Activated CD4-positive, CD25-positive, alpha-beta regulatory T cell treated with anti-CD3 and anti-CD28 coated beads, Interleukin-2, amount 50 U/mL, for 16 hours (primary cell): ENCODE measurements at regions not wholly inside any gene's neighbourhood (a gene's known extent, or its start where the extent isn't known, plus 50 kb on each side); places are given as distances from the start of the nearest gene placed in this dataset.

ENCODE experiments used
- DNase-seq: peaks from one replicate; pipeline ENCODE4 v3.0.0-alpha.2; 2020; ENCODE audit warnings: low read depth, low spot score

DNA sequence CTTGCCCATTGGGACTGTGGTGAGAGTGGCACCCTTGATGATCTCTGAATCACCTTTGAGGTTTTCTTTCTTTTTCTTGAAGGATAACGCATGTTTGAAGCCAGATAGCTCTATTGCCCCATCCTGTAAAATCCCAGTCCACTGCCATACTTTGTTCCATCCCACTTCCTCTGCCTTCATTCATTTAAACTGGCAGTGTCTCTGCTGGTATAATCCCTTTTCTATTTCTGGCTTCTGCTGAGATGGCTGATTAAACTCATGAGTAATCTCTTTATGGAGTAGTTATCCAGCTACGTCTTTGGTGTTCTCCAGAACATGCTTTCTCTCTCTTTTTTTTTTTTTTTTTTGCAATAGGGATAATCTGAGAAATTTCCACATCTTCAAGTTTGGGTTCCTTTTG lies 656.5 kb upstream of the SALL1 start:
- no peak for DNase-seq

GRCh38 chr16:51801635-51802034 lies 650.6 kb upstream of the SALL1 start:
- DNase-seq = no peak

GRCh38 chr16:51797669-51798259 lies 646.7 kb upstream of the SALL1 start:
- no peak for DNase-seq

DNA sequence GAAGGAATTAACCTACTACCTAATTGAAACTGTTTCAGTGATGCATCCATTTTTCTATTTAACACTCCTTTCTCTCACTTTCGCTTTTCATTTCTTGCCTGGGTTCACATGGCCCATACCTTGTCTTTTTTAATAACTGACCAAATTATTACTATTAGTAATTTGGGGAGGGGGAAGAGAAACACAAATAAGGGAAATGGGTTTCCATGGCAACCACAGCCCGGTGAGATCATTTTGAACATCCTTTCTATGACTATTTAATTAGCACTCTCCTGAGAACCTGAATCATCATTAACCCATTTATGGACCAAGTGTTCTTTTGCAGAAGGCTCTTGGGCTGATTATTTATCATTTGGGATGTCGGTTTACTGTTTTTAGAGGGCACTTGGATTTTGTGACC lies 628.2 kb upstream of the SALL1 start:
- no peak for DNase-seq

GRCh38 chr16:51773071-51773890 lies 622.2 kb upstream of the SALL1 start:
- no peak for DNase-seq

DNA sequence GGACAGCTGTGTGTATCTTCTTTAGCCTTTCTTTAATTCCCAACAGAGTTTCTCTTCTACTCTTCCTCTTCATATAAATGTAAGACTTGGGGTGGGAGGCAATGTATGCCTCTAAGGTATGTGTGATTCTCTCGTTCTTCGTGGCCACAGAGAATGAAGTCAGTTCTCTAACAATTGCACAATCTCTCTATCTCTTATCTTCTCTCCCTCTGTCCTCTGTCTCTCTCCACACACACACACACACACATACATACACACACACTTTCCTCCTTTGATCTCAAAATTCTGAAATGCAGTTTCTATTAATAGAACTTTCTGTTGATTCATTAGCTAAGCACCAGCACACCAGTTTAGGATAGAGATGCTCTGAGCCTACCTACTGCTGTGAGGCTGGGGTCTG lies 615.7 kb upstream of the SALL1 start:
- DNase-seq = no peak

GRCh38 chr16:51763072-51763661 lies 612.1 kb upstream of the SALL1 start:
- DNase-seq = no peak

GRCh38 chr16:51762081-51762996 lies 611.3 kb upstream of the SALL1 start:
- no peak for DNase-seq

GRCh38 chr16:51761001-51761400 lies 609.9 kb upstream of the SALL1 start:
- no peak for DNase-seq

- no peak for DNase-seq
Observed at GRCh38 chr16:51759999-51760398, 608.9 kb upstream of the SALL1 start.

GRCh38 chr16:51759329-51759728 lies 608.3 kb upstream of the SALL1 start:
- no peak for DNase-seq

GRCh38 chr16:51757921-51758479 lies 606.9 kb upstream of the SALL1 start:
- no peak for DNase-seq

GRCh38 chr16:51757505-51757904 lies 606.4 kb upstream of the SALL1 start:
- DNase-seq = no peak

- DNase-seq = no peak
Observed at GRCh38 chr16:51757124-51757470, 606.0 kb upstream of the SALL1 start.

- no peak for DNase-seq
Observed at GRCh38 chr16:51756447-51757123, 605.5 kb upstream of the SALL1 start.

GRCh38 chr16:51755577-51756355 lies 604.7 kb upstream of the SALL1 start:
- DNase-seq = no peak

- DNase-seq = no peak
Observed at GRCh38 chr16:51755039-51755501, 604.0 kb upstream of the SALL1 start.

DNA sequence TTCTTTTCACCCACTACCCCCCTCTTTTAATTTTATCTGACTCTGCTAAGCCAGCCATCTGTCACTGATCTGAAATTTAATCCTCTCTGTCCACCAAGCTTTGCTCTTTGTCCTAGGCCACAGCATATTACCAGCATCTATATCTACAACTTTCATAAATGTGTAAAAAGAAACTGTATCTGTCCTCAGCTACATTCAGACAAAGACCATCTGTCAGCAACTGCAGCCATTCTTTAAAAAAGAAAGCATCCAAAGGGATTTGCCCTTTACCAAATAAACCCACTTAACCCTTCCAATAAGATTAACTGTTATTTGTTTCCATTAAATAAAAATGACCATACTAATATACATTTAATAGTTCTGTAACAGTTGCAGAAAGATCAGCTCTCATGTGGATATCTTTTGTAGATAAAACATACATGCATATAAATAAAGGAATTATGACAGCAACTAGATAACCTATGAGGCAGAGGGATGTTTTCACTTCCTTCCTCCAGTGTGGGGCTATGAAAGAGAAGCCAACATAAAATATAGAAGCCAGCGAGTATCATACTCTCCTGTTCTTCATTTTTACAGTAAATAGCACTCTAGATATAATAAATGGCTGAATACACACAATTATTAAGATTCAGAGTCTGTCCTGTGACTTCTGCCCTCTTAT lies 602.5 kb upstream of the SALL1 start:
- DNase-seq = no peak

DNA sequence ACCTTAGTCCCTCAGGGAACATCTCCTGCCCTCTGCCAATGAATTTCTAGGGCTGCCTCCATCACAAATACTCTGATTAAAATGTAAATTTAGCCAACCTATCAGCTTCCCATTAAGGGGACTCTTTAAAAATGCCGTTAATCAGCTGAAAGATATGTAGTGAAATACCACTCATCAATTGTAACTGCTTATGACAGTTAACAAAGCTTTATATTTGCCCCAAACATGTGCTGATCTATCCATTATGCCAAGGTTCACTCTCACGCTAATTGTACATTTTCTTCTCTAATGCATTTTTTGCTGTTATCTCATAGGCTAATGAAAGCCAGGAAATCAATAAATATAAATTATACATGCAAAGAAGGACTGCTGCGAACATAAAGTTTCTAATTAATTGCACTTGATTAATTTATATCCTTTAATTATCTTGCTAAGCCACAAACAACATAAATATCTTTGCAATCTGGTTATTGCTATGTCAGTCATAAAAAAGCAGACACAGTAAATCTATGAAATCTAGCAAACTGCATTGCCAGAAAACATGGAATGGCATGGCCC lies 601.4 kb upstream of the SALL1 start:
- no peak for DNase-seq
